K562 (cell line): ENCODE measurements at regions not wholly inside any gene's neighbourhood (a gene's known extent, or its start where the extent isn't known, plus 50 kb on each side); places are given as distances from the start of the nearest gene placed in this dataset.

ENCODE experiments used
- ATAC-seq: fragments of 200-7000 bp; cut with Tn5 transposase; 3 replicates; pipeline ENCODE4 v1.9.1; 2020; ENCODE audit warnings: moderate library complexity
- BruUV-seq: library from RNA; stranded (reverse); fragments of 400-500 nt; replicated peaks from 2 replicates; lab custom pipeline; 2021; lab: Mats Ljungman, UMichigan
- CTCF ChIA-PET: fragments of 300-600 bp; formaldehyde crosslinking; extraction: SDS; loops from one replicate; lab custom pipeline; 2021; ENCODE audit warnings: low intra/inter-chr PET ratio; lab: Yijun Ruan, JAX
- POLR2A ChIA-PET: fragments of 300-600, 350-650 bp; sonication (Branson Sonifier 250); formaldehyde crosslinking; extraction: SDS; loops from one replicate; lab custom pipeline; 2021; ENCODE audit warnings: antibody characterized with exemption, inconsistent platforms; lab: Yijun Ruan, JAX
- DNase-seq, 4 experiments: peaks; one replicate each; pipeline versions ENCODE4 v3.0.0 to v3.0.0-alpha.2; 2011 to 2018; ENCODE audit warnings: low spot score in 3 of 4, mixed read lengths in 3 of 4; ENCODE audit errors: extremely low read depth in 1 of 4
- FAIRE-seq: peaks from 2 replicates; lab custom pipeline; 2011; peaks lifted over from hg19 to GRCh38; lab: Jason Lieb, UNC
- H2AFZ ChIP-seq: 2 replicates; pipeline ENCODE4 v1.6.0; 2011; ENCODE audit warnings: low read depth, low read length, control low read depth, inconsistent platforms
- H3K27ac ChIP-seq: fragments of 200-600 bp; 3 replicates; pipeline ENCODE4 v1.8.0; 2011; ENCODE audit warnings: low read depth, mild to moderate bottlenecking, control low read depth, inconsistent platforms, low read length, moderate library complexity, mixed read lengths; ENCODE audit errors: extremely low read depth
- H3K27me3 ChIP-seq, 2 experiments: fragments of 300-600 bp in 1 of 2; 2 replicates in 1 of 2; 3 replicates in 1 of 2; pipeline versions ENCODE4 v1.6.0 to v1.8.0; 2011; ENCODE audit warnings: inconsistent platforms in 2 of 2, low read length in 2 of 2, mild to moderate bottlenecking in 1 of 2, mixed read lengths in 1 of 2, moderate library complexity in 1 of 2; ENCODE audit not compliant: control insufficient read depth in 2 of 2, insufficient read depth in 2 of 2
- H3K36me3 ChIP-seq: fragments of 300-600 bp; 3 replicates; pipeline ENCODE4 v1.8.0; 2011; ENCODE audit warnings: mild to moderate bottlenecking, low read length, inconsistent platforms; ENCODE audit not compliant: control insufficient read depth, insufficient read depth
- H3K4me1 ChIP-seq, 2 experiments: fragments of 200-600 bp in 1 of 2; replicated peaks in 1 of 2; 2 replicates in 1 of 2; 3 replicates in 1 of 2; pipeline versions ENCODE4 v1.5.1 to v1.8.0; 2011; ENCODE audit warnings: inconsistent platforms in 2 of 2, low read length in 2 of 2, mild to moderate bottlenecking in 1 of 2, mixed read lengths in 1 of 2, moderate library complexity in 1 of 2; ENCODE audit not compliant: control insufficient read depth in 2 of 2, insufficient read depth in 2 of 2
- H3K4me2 ChIP-seq: 2 replicates; pipeline ENCODE4 v1.6.1; 2011; ENCODE audit warnings: low read length, control low read depth, inconsistent platforms, mixed read lengths; ENCODE audit not compliant: insufficient read depth
- H3K4me3 ChIP-seq: fragments of 200-600 bp; sonication (generic), shearing (Covaris generic); 2 replicates; pipeline ENCODE4 v1.5.1; 2016; ENCODE audit warnings: control low read depth, inconsistent platforms
- H3K79me2 ChIP-seq: fragments of 200-600 bp; 3 replicates; pipeline ENCODE4 v1.8.0; 2011; ENCODE audit warnings: low read length, inconsistent platforms; ENCODE audit not compliant: control insufficient read depth, insufficient read depth
- H3K9ac ChIP-seq, 2 experiments: 2 replicates each; pipeline versions ENCODE4 v1.6.0 to v1.6.1; 2011; ENCODE audit warnings: low read depth in 2 of 2, low read length in 2 of 2, control low read depth in 1 of 2, inconsistent platforms in 1 of 2, mild to moderate bottlenecking in 1 of 2, mixed read lengths in 1 of 2; ENCODE audit not compliant: insufficient read depth in 1 of 2
- H3K9me1 ChIP-seq: one replicate; pipeline ENCODE4 v1.6.0; 2011; ENCODE audit warnings: inconsistent platforms, mild to moderate bottlenecking, low read length, moderate library complexity; ENCODE audit not compliant: control insufficient read depth, insufficient read depth
- H3K9me3 ChIP-seq: replicated peaks from 2 replicates; pipeline ENCODE4 v1.5.1; 2011; ENCODE audit warnings: low read depth, low read length, inconsistent platforms; ENCODE audit not compliant: control insufficient read depth, insufficient read depth
- H4K20me1 ChIP-seq: replicated peaks from 2 replicates; pipeline ENCODE4 v1.6.1; 2011; ENCODE audit warnings: low read length, inconsistent platforms, mixed read lengths; ENCODE audit not compliant: control insufficient read depth, insufficient read depth
- HNRNPLL ChIP-seq: fragments of 200-400 bp; formaldehyde crosslinking; IDR thresholded peaks from 2 replicates; pipeline ENCODE4 v1.6.1; 2017; ENCODE audit warnings: low read length, low read depth, mild to moderate bottlenecking; ENCODE audit not compliant: poor library complexity, severe bottlenecking
- NCOA1 ChIP-seq: fragments of 450-650 bp; IDR thresholded peaks from 2 replicates; pipeline ENCODE4 v1.6.1; 2016; ENCODE audit warnings: low read depth
- PML ChIP-seq: IDR thresholded peaks from 2 replicates; pipeline ENCODE4 v1.6.1; 2012; ENCODE audit warnings: low read length, inconsistent platforms
- TEAD4 ChIP-seq, 2 experiments: sonication (generic) in 1 of 2; formaldehyde crosslinking in 1 of 2; IDR thresholded peaks; 2 replicates each; pipeline versions ENCODE4 v1.6.1 to v1.8.0; 2012 to 2022; ENCODE audit warnings: borderline replicate concordance in 1 of 2, inconsistent platforms in 1 of 2, low read length in 1 of 2, mild to moderate bottlenecking in 1 of 2, missing genetic modification reagents in 1 of 2
- ZNF280A ChIP-seq: fragments of 450-650 bp; IDR thresholded peaks from 2 replicates; pipeline ENCODE4 v1.6.1; 2018; ENCODE audit warnings: mild to moderate bottlenecking, low read depth; ENCODE audit not compliant: partially characterized antibody
- ZNF311 ChIP-seq: fragments of 250-450 bp; sonication (Bioruptor Pico); IDR thresholded peaks from 2 replicates; pipeline ENCODE4 v1.4.0; 2020; ENCODE audit warnings: mild to moderate bottlenecking, moderate library complexity
- in situ Hi-C: fragments of 300-500 bp; cut with MboI; formaldehyde crosslinking; loops from 4 replicates; pipeline ENCODE4 v1.15.0; 2018; ENCODE audit warnings: inconsistent platforms, mixed read lengths
- intact Hi-C: fragments of 100-400 bp; cut with micrococcal nuclease; formaldehyde crosslinking; loops from 2 replicates; pipeline ENCODE4 v1.14.2; 2022
- TF ChIP-seq, protein P1 (sequence below): sonication (generic); IDR thresholded peaks from 2 replicates; pipeline ENCODE4 v1.6.1; 2016

- H3K4me1 ChIP-seq, result no peaks in the 10 kb centered on the region
- intact Hi-C loops, result no loop called here
- no peak for ATAC-seq
- DNase-seq, result no peak
- no peak overlapping the region for H3K27ac ChIP-seq
- TF ChIP-seq NCOA1 (no peak), PML (no peak), ZNF280A (no peak), ZNF311 (CRISPR knock-in tag) (no peak), HNRNPLL (no peak), TEAD4 (IDR thresholded peaks at IDR 0.05; ENCODE audit: low read length) (no peak), TEAD4 (CRISPR knock-in tag; IDR thresholded peaks at IDR 0.05; ENCODE audit: borderline replicate concordance) (no peak)
- TF ChIP-seq, protein P1, sequence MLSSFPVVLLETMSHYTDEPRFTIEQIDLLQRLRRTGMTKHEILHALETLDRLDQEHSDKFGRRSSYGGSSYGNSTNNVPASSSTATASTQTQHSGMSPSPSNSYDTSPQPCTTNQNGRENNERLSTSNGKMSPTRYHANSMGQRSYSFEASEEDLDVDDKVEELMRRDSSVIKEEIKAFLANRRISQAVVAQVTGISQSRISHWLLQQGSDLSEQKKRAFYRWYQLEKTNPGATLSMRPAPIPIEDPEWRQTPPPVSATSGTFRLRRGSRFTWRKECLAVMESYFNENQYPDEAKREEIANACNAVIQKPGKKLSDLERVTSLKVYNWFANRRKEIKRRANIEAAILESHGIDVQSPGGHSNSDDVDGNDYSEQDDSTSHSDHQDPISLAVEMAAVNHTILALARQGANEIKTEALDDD, result no peak
- no peak overlapping the region for H3K4me2 ChIP-seq
- no peak overlapping the region for H2AFZ ChIP-seq
- H3K27me3 ChIP-seq, result no peaks in the 10 kb centered on the region
- no peaks in the 10 kb centered on the region for H3K9me3 ChIP-seq
- in situ Hi-C loops, result no loop called here
- no peak overlapping the region for H3K4me3 ChIP-seq
- H3K9me1 ChIP-seq, result no peaks in the 10 kb centered on the region
- H3K79me2 ChIP-seq, result no peaks in the 10 kb centered on the region
- no peaks in the 10 kb centered on the region for H3K36me3 ChIP-seq
- no peak overlapping the region for H3K9ac ChIP-seq
- no peak for FAIRE-seq
- ChIA-PET POLR2A (no interaction called here), CTCF (no interaction called here)
- no peaks in the 10 kb centered on the region for H4K20me1 ChIP-seq
- no TSS peak for BruUV-seq
Observed at GRCh38 chr1:105459759-105460158, 1596.7 kb upstream of the PRMT6 start.
